HG03354 (cell line): ENCODE measurements at regions not wholly inside any gene's neighbourhood (a gene's known extent, or its start where the extent isn't known, plus 50 kb on each side); places are given as distances from the start of the nearest gene placed in this dataset.

Source experiments
- ATAC-seq: cut with Tn5 transposase; IDR thresholded peaks from one replicate; pipeline ENCODE4 v1.9.1; 2021; ENCODE audit warnings: mild to moderate bottlenecking; ENCODE audit not compliant: unreplicated experiment, poor library complexity, severe bottlenecking

GRCh38 chr2:47654790-47655562 lies 84.2 kb upstream of the KCNK12 start:
- ATAC-seq = peak; percentile 91

GRCh38 chr2:47653902-47654789 lies 83.4 kb upstream of the KCNK12 start:
- ATAC-seq = no peak

GRCh38 chr2:47653036-47653435 lies 82.3 kb upstream of the KCNK12 start:
- ATAC-seq = no peak

GRCh38 chr2:47652061-47652690 lies 81.4 kb upstream of the KCNK12 start:
- no peak for ATAC-seq

GRCh38 chr2:47651296-47651695 lies 80.5 kb upstream of the KCNK12 start:
- ATAC-seq = no peak

GRCh38 chr2:47650001-47650535 lies 79.3 kb upstream of the KCNK12 start:
- no peak for ATAC-seq

GRCh38 chr2:47645246-47645645 lies 74.5 kb upstream of the KCNK12 start:
- ATAC-seq = no peak

- no peak for ATAC-seq
Observed at GRCh38 chr2:47644351-47644750, 73.6 kb upstream of the KCNK12 start.

- ATAC-seq = no peak
Observed at GRCh38 chr2:47641366-47641765, 70.6 kb upstream of the KCNK12 start.

- ATAC-seq = no peak
Observed at GRCh38 chr2:47640356-47640755, 69.6 kb upstream of the KCNK12 start.

- no peak for ATAC-seq
Observed at GRCh38 chr2:47639467-47639866, 68.7 kb upstream of the KCNK12 start.

- no peak for ATAC-seq
Observed at GRCh38 chr2:47638430-47638829, 67.6 kb upstream of the KCNK12 start.

- ATAC-seq = no peak
Observed at GRCh38 chr2:47636596-47637264, 65.9 kb upstream of the KCNK12 start.

- no peak for ATAC-seq
Observed at GRCh38 chr2:47636176-47636575, 65.4 kb upstream of the KCNK12 start.

GRCh38 chr2:47632754-47633153 lies 62.0 kb upstream of the KCNK12 start:
- ATAC-seq = no peak

GRCh38 chr2:47631792-47632398 lies 61.1 kb upstream of the KCNK12 start:
- no peak for ATAC-seq

- ATAC-seq = no peak
Observed at GRCh38 chr2:47631306-47631705, 60.5 kb upstream of the KCNK12 start.

- no peak for ATAC-seq
Observed at GRCh38 chr2:47629501-47630460, 59.0 kb upstream of the KCNK12 start.
